Ishikawa (cell line): ENCODE measurements at regions not wholly inside any gene's neighbourhood (a gene's known extent, or its start where the extent isn't known, plus 50 kb on each side); places are given as distances from the start of the nearest gene placed in this dataset.

Experiments used
- CEBPB ChIP-seq: IDR thresholded peaks from 2 replicates; pipeline ENCODE4 v1.6.1; 2012
- CREB1 ChIP-seq: IDR thresholded peaks from 2 replicates; pipeline ENCODE4 v1.6.1; 2012; ENCODE audit warnings: low read depth
- EGR1 ChIP-seq: IDR thresholded peaks from 2 replicates; pipeline ENCODE4 v1.6.1; 2012
- EP300 ChIP-seq: IDR thresholded peaks from 2 replicates; pipeline ENCODE4 v1.6.1; 2012; ENCODE audit warnings: borderline replicate concordance
- FOXM1 ChIP-seq: IDR thresholded peaks from 2 replicates; pipeline ENCODE4 v1.6.1; 2012; ENCODE audit warnings: low read depth, borderline replicate concordance
- NFIC ChIP-seq: IDR thresholded peaks from 2 replicates; pipeline ENCODE4 v1.6.1; 2012
- RAD21 ChIP-seq: IDR thresholded peaks from 2 replicates; pipeline ENCODE4 v1.6.1; 2012; ENCODE audit warnings: low read depth
- TAF1 ChIP-seq: IDR thresholded peaks from 2 replicates; pipeline ENCODE4 v1.6.1; 2012; ENCODE audit warnings: low read depth, mild to moderate bottlenecking
- TCF12 ChIP-seq: IDR thresholded peaks from 2 replicates; pipeline ENCODE4 v1.6.1; 2012; ENCODE audit warnings: low read depth
- TEAD4 ChIP-seq: IDR thresholded peaks from 2 replicates; pipeline ENCODE4 v1.6.1; 2012
- YY1 ChIP-seq: IDR thresholded peaks from 2 replicates; pipeline ENCODE4 v1.6.1; 2012; ENCODE audit warnings: low read depth
- ZBTB7A ChIP-seq: IDR thresholded peaks from 2 replicates; pipeline ENCODE4 v1.6.1; 2012; ENCODE audit warnings: low read depth
- TF ChIP-seq, protein P1 (sequence below): IDR thresholded peaks from 2 replicates; pipeline ENCODE4 v1.6.1; 2012
- TF ChIP-seq, protein P2 (sequence below): IDR thresholded peaks from 2 replicates; pipeline ENCODE4 v1.6.1; 2012
- TF ChIP-seq, protein P3 (sequence below): IDR thresholded peaks from 2 replicates; pipeline ENCODE4 v1.6.1; 2012; ENCODE audit warnings: low read depth, mild to moderate bottlenecking

GRCh38 chr4:162909952-162910351 is 256.7 kb downstream of the NAF1 start:
- TF ChIP-seq FOXM1 (no peak), TCF12 (no peak), CREB1 (no peak), TEAD4 (no peak), ZBTB7A (no peak)
- TF ChIP-seq, protein P1, sequence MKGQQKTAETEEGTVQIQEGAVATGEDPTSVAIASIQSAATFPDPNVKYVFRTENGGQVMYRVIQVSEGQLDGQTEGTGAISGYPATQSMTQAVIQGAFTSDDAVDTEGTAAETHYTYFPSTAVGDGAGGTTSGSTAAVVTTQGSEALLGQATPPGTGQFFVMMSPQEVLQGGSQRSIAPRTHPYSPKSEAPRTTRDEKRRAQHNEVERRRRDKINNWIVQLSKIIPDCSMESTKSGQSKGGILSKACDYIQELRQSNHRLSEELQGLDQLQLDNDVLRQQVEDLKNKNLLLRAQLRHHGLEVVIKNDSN, result no peak
- TF ChIP-seq, protein P2, sequence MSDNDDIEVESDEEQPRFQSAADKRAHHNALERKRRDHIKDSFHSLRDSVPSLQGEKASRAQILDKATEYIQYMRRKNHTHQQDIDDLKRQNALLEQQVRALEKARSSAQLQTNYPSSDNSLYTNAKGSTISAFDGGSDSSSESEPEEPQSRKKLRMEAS, result no peak
- TF ChIP-seq, protein P3, sequence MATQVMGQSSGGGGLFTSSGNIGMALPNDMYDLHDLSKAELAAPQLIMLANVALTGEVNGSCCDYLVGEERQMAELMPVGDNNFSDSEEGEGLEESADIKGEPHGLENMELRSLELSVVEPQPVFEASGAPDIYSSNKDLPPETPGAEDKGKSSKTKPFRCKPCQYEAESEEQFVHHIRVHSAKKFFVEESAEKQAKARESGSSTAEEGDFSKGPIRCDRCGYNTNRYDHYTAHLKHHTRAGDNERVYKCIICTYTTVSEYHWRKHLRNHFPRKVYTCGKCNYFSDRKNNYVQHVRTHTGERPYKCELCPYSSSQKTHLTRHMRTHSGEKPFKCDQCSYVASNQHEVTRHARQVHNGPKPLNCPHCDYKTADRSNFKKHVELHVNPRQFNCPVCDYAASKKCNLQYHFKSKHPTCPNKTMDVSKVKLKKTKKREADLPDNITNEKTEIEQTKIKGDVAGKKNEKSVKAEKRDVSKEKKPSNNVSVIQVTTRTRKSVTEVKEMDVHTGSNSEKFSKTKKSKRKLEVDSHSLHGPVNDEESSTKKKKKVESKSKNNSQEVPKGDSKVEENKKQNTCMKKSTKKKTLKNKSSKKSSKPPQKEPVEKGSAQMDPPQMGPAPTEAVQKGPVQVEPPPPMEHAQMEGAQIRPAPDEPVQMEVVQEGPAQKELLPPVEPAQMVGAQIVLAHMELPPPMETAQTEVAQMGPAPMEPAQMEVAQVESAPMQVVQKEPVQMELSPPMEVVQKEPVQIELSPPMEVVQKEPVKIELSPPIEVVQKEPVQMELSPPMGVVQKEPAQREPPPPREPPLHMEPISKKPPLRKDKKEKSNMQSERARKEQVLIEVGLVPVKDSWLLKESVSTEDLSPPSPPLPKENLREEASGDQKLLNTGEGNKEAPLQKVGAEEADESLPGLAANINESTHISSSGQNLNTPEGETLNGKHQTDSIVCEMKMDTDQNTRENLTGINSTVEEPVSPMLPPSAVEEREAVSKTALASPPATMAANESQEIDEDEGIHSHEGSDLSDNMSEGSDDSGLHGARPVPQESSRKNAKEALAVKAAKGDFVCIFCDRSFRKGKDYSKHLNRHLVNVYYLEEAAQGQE, result no peak

- TF ChIP-seq CEBPB (peak; percentile 77), TCF12 (no peak)
These were observed 272.3 kb downstream of the NAF1 start for GRCh38 chr4:162894387-162894786.

- TF ChIP-seq NFIC (no peak), EP300 (no peak), TCF12 (no peak), TEAD4 (no peak), CEBPB (no peak), TAF1 (no peak), EGR1 (no peak)
These were observed 274.6 kb downstream of the NAF1 start for GRCh38 chr4:162891788-162892707.

DNA sequence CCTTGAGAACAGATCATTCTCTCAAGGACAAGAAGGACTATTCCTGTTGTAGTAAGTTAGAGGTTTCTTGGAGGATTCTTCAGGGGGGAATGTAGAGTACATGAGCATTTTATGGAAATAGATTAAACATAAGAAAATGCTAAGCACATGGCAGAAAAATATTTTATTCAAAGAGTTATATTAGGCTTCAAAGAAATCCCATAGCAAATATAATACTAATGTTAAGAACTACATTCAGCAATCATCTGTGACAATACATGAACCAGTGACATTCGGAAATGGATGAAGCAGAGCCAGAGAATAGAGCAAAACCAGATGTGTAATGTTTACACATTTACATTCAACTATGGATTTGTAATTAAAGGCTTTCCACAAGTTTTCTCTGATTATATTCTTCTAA is 288.6 kb downstream of the NAF1 start:
- TF ChIP-seq FOXM1 (no peak), RAD21 (no peak), EP300 (no peak)
- TF ChIP-seq, protein P1, result no peak
- TF ChIP-seq, protein P3, result no peak

DNA sequence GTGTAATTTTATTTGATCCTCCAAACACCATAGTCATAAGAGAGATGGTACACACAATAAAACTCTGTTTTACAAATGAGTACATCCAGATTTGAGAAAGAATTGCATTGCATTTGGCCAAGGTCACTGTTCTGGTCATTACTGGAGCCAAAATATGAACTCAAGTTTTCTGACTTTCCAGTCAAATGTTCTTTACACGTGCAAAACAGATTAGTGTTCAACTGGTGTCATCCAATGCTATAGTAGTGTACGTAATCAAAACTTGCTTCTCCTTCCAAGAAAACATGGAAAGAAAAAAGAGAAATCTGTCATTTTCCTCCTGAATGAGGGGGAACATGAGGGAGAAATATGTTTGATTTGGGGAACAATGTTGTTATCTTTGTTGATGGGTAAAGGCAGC is 291.9 kb downstream of the NAF1 start:
- TF ChIP-seq CREB1 (no peak), NFIC (no peak), TAF1 (no peak), TEAD4 (no peak), FOXM1 (no peak), RAD21 (no peak), ZBTB7A (no peak), CEBPB (no peak), EP300 (no peak), YY1 (no peak), EGR1 (no peak)
- TF ChIP-seq, protein P3, result no peak
- TF ChIP-seq, protein P1, result no peak
- TF ChIP-seq, protein P2, result no peak
